Keratinocyte (primary cell): ENCODE measurements at regions not wholly inside any gene's neighbourhood (a gene's known extent, or its start where the extent isn't known, plus 50 kb on each side); places are given as distances from the start of the nearest gene placed in this dataset.

Experiments used
- DNase-seq: peaks from one replicate; pipeline ENCODE4 v3.0.0-alpha.2; 2011; ENCODE audit warnings: low read depth, missing footprints, low spot score
- FAIRE-seq: peaks from 2 replicates; lab custom pipeline; 2011; peaks lifted over from hg19 to GRCh38; lab: Jason Lieb, UNC
- H2AFZ ChIP-seq: 2 replicates; pipeline ENCODE4 v1.6.0; 2012; ENCODE audit warnings: low read length, control low read depth, inconsistent platforms; ENCODE audit not compliant: control insufficient read depth
- H3K27ac ChIP-seq: 2 replicates; pipeline ENCODE4 v1.5.1; 2011; ENCODE audit warnings: low read length; ENCODE audit not compliant: control insufficient read depth, insufficient read depth
- H3K27me3 ChIP-seq: 3 replicates; pipeline ENCODE4 v1.6.0; 2011; ENCODE audit warnings: low read length; ENCODE audit not compliant: control insufficient read depth, insufficient read depth; ENCODE audit errors: extremely low read depth
- H3K36me3 ChIP-seq, 2 experiments: 2 replicates in 1 of 2; 3 replicates in 1 of 2; pipeline ENCODE4 v1.5.1; 2011; ENCODE audit warnings: low read length in 2 of 2, mild to moderate bottlenecking in 1 of 2; ENCODE audit not compliant: control insufficient read depth in 2 of 2, insufficient read depth in 2 of 2; ENCODE audit errors: extremely low read depth in 1 of 2
- H3K4me1 ChIP-seq: 3 replicates; pipeline ENCODE4 v1.5.1; 2011; ENCODE audit warnings: low read length; ENCODE audit not compliant: control insufficient read depth, insufficient read depth; ENCODE audit errors: extremely low read depth
- H3K4me2 ChIP-seq: 3 replicates; pipeline ENCODE4 v1.6.0; 2011; ENCODE audit warnings: low read depth, low read length; ENCODE audit not compliant: control insufficient read depth, insufficient read depth; ENCODE audit errors: extremely low read depth
- H3K4me3 ChIP-seq, 3 experiments: fragments of 200-600 bp in 1 of 3; sonication (generic) in 1 of 3; 2 replicates in 2 of 3; 3 replicates in 1 of 3; pipeline ENCODE4 v1.5.1; 2011 to 2016; ENCODE audit warnings: low read length in 3 of 3, mild to moderate bottlenecking in 3 of 3, control low read depth in 2 of 3, inconsistent platforms in 1 of 3, low read depth in 1 of 3, mixed read lengths in 1 of 3, mixed run types in 1 of 3, moderate library complexity in 1 of 3; ENCODE audit not compliant: control insufficient read depth in 2 of 3, insufficient read depth in 2 of 3; ENCODE audit errors: extremely low read depth in 1 of 3
- H3K79me2 ChIP-seq: 2 replicates; pipeline ENCODE4 v1.6.0; 2012; ENCODE audit warnings: low read length; ENCODE audit not compliant: control insufficient read depth, insufficient read depth
- H3K9ac ChIP-seq: 3 replicates; pipeline ENCODE4 v1.6.0; 2011; ENCODE audit warnings: low read length; ENCODE audit not compliant: control insufficient read depth, insufficient read depth; ENCODE audit errors: extremely low read depth
- H3K9me1 ChIP-seq: 3 replicates; pipeline ENCODE4 v1.6.0; 2011; ENCODE audit warnings: low read length; ENCODE audit not compliant: control insufficient read depth, insufficient read depth; ENCODE audit errors: extremely low read depth
- H3K9me3 ChIP-seq: 2 replicates; pipeline ENCODE4 v1.5.1; 2012; ENCODE audit warnings: low read depth, low read length; ENCODE audit not compliant: control insufficient read depth
- H4K20me1 ChIP-seq: 3 replicates; pipeline ENCODE4 v1.6.0; 2011; ENCODE audit warnings: low read length; ENCODE audit not compliant: control insufficient read depth, insufficient read depth; ENCODE audit errors: extremely low read depth
- CTCF ChIP-seq, 3 experiments: IDR thresholded peaks in 1 of 3; conservative IDR thresholded peaks in 1 of 3; optimal IDR thresholded peaks in 1 of 3; 2 replicates in 2 of 3; 3 replicates in 1 of 3; pipeline versions ENCODE3 to v1.5.1; 2011; ENCODE audit warnings: low read length in 3 of 3, mild to moderate bottlenecking in 3 of 3, moderate library complexity in 2 of 3, control low read depth in 1 of 3, inconsistent platforms in 1 of 3; ENCODE audit not compliant: insufficient read depth in 2 of 3; ENCODE audit errors: extremely low read depth in 1 of 3
- EZH2 ChIP-seq: IDR thresholded peaks from one replicate; pipeline ENCODE4 v1.6.1; 2012; ENCODE audit warnings: inconsistent platforms, mild to moderate bottlenecking, low read length, moderate library complexity
- dilution Hi-C: fragments of 300-500 bp; cut with MboI; formaldehyde crosslinking; loops from one replicate; pipeline ENCODE4 v1.7.0; 2020; ENCODE audit warnings: low sequenced_read_pairs; ENCODE audit not compliant: extremely low pct_ligation_motif_present

GRCh38 chr20:11136691-11137090 is 462.9 kb upstream of the JAG1 start:
- Histone ChIP-seq H3K9me1 (no peaks in the 10 kb centered on the region), H2AFZ (no peak overlapping the region), H3K4me2 (no peak overlapping the region), H3K4me1 (peaks cover 22% of the 10 kb centered on the region), H4K20me1 (no peaks in the 10 kb centered on the region), H3K9ac (no peak overlapping the region), H3K27ac (no peak overlapping the region), H3K79me2 (no peaks in the 10 kb centered on the region), H3K4me3 (no peak overlapping the region), H3K36me3 (no peaks in the 10 kb centered on the region), H3K9me3 (no peaks in the 10 kb centered on the region), H3K27me3 (no peaks in the 10 kb centered on the region)
- no peak for DNase-seq
- TF ChIP-seq CTCF (optimal IDR thresholded peaks at IDR 0.05 in 1 of 3, IDR thresholded peaks at IDR 0.05 in 1 of 3, conservative IDR thresholded peaks at IDR 0.05 in 1 of 3; ENCODE audit: extremely low read depth in 1 of 3, insufficient read depth in 2 of 3, low read length in 3 of 3) (no peak), EZH2 (no peak)
- dilution Hi-C loops, result no loop called here
- no peak for FAIRE-seq

- peaks cover 17% of the 10 kb centered on the region for H3K4me1 ChIP-seq
- TF ChIP-seq CTCF (optimal IDR thresholded peaks at IDR 0.05 in 1 of 3, IDR thresholded peaks at IDR 0.05 in 1 of 3, conservative IDR thresholded peaks at IDR 0.05 in 1 of 3; ENCODE audit: extremely low read depth in 1 of 3, insufficient read depth in 2 of 3, low read length in 3 of 3), result no peak
- no peak for TF ChIP-seq EZH2
- DNase-seq, result no peak
- H2AFZ ChIP-seq, result no peak overlapping the region
- H3K79me2 ChIP-seq, result no peaks in the 10 kb centered on the region
- no peak overlapping the region for H3K27ac ChIP-seq
- H4K20me1 ChIP-seq, result no peaks in the 10 kb centered on the region
- H3K9me1 ChIP-seq, result no peaks in the 10 kb centered on the region
- H3K9ac ChIP-seq, result no peak overlapping the region
- no peaks in the 10 kb centered on the region for H3K36me3 ChIP-seq
- no peak overlapping the region for H3K4me3 ChIP-seq
- dilution Hi-C loops, result no loop called here
- no peak for FAIRE-seq
- H3K9me3 ChIP-seq, result no peaks in the 10 kb centered on the region
- no peaks in the 10 kb centered on the region for H3K27me3 ChIP-seq
- H3K4me2 ChIP-seq, result no peak overlapping the region
These were observed 463.9 kb upstream of the JAG1 start for GRCh38 chr20:11137688-11138087.
